Astrocyte of the cerebellum (primary cell): ENCODE measurements at regions not wholly inside any gene's neighbourhood (a gene's known extent, or its start where the extent isn't known, plus 50 kb on each side); places are given as distances from the start of the nearest gene placed in this dataset.

Source experiments
- DNase-seq: peaks from one replicate; pipeline ENCODE4 v3.0.0-alpha.2; 2011; ENCODE audit warnings: low read depth
- H3K4me3 ChIP-seq: 2 replicates; pipeline ENCODE4 v1.5.1; 2011; ENCODE audit warnings: mild to moderate bottlenecking, low read depth, low read length, moderate library complexity
- in situ Hi-C: cut with HindIII; loops from 2 replicates; pipeline ENCODE4 v1.10.0; 2017; ENCODE audit warnings: low sequenced_read_pairs
- TF ChIP-seq, protein P1 (sequence below): IDR thresholded peaks from 2 replicates; pipeline ENCODE4 v1.5.1; 2012; ENCODE audit warnings: low read length, low read depth, moderate library complexity, mild to moderate bottlenecking; ENCODE audit errors: missing control alignments

GRCh38 chr2:120565929-120566328, 169.7 kb upstream of the GLI2 start:
- TF ChIP-seq, protein P1, sequence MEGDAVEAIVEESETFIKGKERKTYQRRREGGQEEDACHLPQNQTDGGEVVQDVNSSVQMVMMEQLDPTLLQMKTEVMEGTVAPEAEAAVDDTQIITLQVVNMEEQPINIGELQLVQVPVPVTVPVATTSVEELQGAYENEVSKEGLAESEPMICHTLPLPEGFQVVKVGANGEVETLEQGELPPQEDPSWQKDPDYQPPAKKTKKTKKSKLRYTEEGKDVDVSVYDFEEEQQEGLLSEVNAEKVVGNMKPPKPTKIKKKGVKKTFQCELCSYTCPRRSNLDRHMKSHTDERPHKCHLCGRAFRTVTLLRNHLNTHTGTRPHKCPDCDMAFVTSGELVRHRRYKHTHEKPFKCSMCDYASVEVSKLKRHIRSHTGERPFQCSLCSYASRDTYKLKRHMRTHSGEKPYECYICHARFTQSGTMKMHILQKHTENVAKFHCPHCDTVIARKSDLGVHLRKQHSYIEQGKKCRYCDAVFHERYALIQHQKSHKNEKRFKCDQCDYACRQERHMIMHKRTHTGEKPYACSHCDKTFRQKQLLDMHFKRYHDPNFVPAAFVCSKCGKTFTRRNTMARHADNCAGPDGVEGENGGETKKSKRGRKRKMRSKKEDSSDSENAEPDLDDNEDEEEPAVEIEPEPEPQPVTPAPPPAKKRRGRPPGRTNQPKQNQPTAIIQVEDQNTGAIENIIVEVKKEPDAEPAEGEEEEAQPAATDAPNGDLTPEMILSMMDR: no peak
- no peak overlapping the region for H3K4me3 ChIP-seq
- no peak for DNase-seq
- in situ Hi-C loops: no loop called here

- TF ChIP-seq, protein P1: no peak
- no peak overlapping the region for H3K4me3 ChIP-seq
- in situ Hi-C loops: no loop called here
- DNase-seq: peak; percentile 89
Measured at GRCh38 chr2:120566331-120567035, 169.2 kb upstream of the GLI2 start.

GRCh38 chr2:120567128-120567527, 168.5 kb upstream of the GLI2 start:
- in situ Hi-C loops: no loop called here
- no peak for DNase-seq
- H3K4me3 ChIP-seq: no peak overlapping the region
- TF ChIP-seq, protein P1: no peak

DNA sequence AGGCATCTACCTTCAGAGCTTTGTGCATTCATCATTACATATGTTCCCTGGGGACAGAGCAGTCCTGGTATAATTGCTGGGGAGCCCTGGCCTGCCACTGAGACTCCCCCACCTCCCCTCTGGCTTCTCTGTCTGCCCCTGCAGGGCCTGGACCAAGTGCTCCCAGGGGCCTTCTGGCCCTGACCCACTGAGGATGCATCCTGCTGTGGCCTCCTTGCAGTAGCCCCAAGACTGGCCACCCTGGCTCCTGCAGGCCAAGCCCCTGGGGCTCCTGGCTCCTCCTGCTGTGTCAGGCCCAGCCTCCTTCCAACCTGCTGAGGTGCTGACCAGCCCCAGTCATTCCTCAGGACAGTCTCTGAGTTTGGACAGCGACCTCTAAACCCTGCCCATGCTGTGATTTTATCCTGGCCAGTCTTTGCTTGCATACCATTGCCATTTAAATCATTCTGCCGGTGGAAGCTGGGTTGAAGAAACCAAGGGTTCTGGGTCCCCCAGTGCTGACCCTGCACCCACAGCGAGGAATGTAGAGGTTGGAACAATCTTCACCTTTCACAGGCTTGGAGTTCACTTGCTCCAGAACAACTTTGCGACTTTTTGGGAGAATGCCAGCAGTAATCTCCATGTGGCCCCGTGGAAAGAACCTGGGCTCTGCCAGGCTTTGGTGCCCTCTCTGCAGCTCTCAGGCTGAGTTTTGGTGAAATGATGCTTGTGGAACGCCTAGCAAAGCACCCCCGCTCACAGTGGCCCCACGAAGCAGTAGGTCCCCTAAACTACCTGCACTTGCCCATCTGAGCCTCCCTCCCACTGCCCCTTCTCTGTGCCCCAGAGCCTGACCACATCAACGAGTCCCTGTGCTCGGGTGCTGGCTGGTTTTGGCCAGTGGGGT, 167.3 kb upstream of the GLI2 start:
- H3K4me3 ChIP-seq: no peak overlapping the region
- TF ChIP-seq, protein P1: no peak
- in situ Hi-C loops: no loop called here
- DNase-seq: no peak

DNA sequence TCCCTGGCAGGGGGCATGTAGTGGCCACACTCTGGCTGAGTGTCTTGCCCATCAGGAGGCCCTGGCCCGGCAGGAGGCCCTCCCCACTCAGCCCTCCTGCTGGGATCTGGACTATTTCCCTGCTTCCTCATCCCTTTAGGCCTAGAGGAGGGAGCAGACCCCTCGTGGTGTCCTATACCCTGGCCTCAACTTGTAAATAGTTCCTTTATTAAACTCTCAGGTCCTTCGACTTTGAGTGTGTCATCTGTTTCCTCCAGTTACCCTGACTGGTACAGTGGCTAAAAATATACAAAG, 166.7 kb upstream of the GLI2 start:
- in situ Hi-C loops: no loop called here
- H3K4me3 ChIP-seq: no peak overlapping the region
- TF ChIP-seq, protein P1: no peak
- DNase-seq: no peak

DNA sequence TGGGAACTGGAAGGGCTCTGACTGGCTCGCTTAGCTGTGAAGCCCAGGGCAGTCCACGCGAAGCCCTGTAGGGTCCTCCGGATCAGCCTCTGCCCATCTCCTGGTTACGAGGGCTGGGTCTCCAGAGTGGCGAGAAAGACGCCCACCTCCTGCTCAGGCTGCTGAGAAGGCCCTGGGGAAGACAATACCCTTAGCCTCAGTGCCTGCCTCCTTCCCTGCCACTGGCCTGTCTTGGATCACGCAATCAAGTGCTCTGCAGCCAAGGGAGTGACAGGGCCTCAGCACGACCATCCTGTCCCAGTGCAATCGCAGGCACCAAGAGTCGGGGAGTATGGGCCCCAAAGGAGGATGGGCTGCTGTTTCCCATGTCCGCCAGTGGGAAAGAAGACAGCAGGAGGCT, 165.7 kb upstream of the GLI2 start:
- no peak overlapping the region for H3K4me3 ChIP-seq
- TF ChIP-seq, protein P1: no peak

More for the DNA sequence above, 165.7 kb upstream of the GLI2 start:
- no peak for DNase-seq
- in situ Hi-C loops: no loop called here
